Liver (tissue), 3 donors: ENCODE measurements at regions not wholly inside any gene's neighbourhood (a gene's known extent, or its start where the extent isn't known, plus 50 kb on each side); places are given as distances from the start of the nearest gene placed in this dataset.

Experiments used
- EGR1 ChIP-seq, 2 donors: IDR thresholded peaks; 2 replicates each; pipeline ENCODE4 v1.6.1; 2016 to 2018; ENCODE audit warnings: antibody characterized with exemption in 2 of 2, low read depth in 2 of 2
- FOXA1 ChIP-seq: IDR thresholded peaks from 2 replicates; pipeline ENCODE4 v1.6.1; 2016; ENCODE audit warnings: antibody characterized with exemption
- JUND ChIP-seq, 2 donors: IDR thresholded peaks; 2 replicates each; pipeline ENCODE4 v1.6.1; 2016; ENCODE audit warnings: antibody characterized with exemption in 2 of 2
- NR2F2 ChIP-seq: IDR thresholded peaks from 2 replicates; pipeline ENCODE4 v1.6.1; 2016; ENCODE audit warnings: antibody characterized with exemption
- RAD21 ChIP-seq, 2 donors: IDR thresholded peaks; 2 replicates each; pipeline ENCODE4 v1.6.1; 2016; ENCODE audit warnings: antibody characterized with exemption in 2 of 2, mild to moderate bottlenecking in 2 of 2
- RXRA ChIP-seq, 2 donors: IDR thresholded peaks; 2 replicates each; pipeline ENCODE4 v1.6.1; 2017 to 2018; ENCODE audit warnings: antibody characterized with exemption in 2 of 2, mild to moderate bottlenecking in 1 of 2
- SP1 ChIP-seq: IDR thresholded peaks from 2 replicates; pipeline ENCODE4 v1.6.1; 2018; ENCODE audit warnings: antibody characterized with exemption, mild to moderate bottlenecking
- TAF1 ChIP-seq: conservative IDR thresholded peaks from 2 replicates; pipeline ENCODE4 v1.6.1; 2016; ENCODE audit warnings: antibody characterized with exemption, mild to moderate bottlenecking
- YY1 ChIP-seq: IDR thresholded peaks from 2 replicates; pipeline ENCODE4 v1.6.1; 2016; ENCODE audit warnings: antibody characterized with exemption, mild to moderate bottlenecking
- TF ChIP-seq, protein P1 (sequence below): fragments of 150-350 bp; IDR thresholded peaks from 2 replicates; pipeline ENCODE4 v1.5.1; 2017; ENCODE audit warnings: improper control_type of control experiment, low read depth, low read length; ENCODE audit not compliant: missing input control
- TF ChIP-seq, protein P2 (sequence below): IDR thresholded peaks from 2 replicates; pipeline ENCODE4 v1.6.1; 2016; ENCODE audit warnings: antibody characterized with exemption, mild to moderate bottlenecking
- TF ChIP-seq, protein P3 (sequence below): IDR thresholded peaks from 2 replicates; pipeline ENCODE4 v1.6.1; 2016; ENCODE audit warnings: antibody characterized with exemption
- TF ChIP-seq, protein P4 (sequence below): IDR thresholded peaks from 2 replicates; pipeline ENCODE4 v1.6.1; 2016; ENCODE audit warnings: antibody characterized with exemption
- donor health status: healthy.
- donor health status: healthy.

DNA sequence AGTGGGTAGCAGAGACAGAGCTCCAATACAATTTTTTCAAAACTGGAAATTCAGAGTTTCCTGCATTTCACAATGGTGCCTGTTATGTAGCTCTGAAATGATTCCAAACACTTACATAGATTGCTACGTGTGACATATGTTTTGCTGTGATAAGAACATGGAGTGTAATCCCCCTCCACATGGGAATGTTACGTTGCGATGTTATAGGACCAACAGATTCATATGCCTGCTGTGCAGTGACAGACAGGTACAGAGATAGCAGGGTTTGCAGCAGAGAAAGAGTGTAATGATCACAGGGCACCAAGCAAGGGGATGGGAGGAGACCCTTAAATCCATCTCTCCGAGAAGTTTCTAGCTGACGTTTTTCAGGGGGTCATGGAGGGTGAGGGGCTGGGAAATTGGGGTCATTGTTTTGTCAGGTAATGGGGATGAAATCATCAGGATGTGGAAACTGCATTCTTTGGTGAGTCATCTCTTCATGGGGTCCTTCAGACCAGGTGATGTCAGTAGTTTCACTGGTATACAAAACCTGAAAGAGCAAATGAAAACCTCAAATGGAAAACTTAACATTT is 76.6 kb upstream of the OSBPL8 start:
- TF ChIP-seq, protein P1, sequence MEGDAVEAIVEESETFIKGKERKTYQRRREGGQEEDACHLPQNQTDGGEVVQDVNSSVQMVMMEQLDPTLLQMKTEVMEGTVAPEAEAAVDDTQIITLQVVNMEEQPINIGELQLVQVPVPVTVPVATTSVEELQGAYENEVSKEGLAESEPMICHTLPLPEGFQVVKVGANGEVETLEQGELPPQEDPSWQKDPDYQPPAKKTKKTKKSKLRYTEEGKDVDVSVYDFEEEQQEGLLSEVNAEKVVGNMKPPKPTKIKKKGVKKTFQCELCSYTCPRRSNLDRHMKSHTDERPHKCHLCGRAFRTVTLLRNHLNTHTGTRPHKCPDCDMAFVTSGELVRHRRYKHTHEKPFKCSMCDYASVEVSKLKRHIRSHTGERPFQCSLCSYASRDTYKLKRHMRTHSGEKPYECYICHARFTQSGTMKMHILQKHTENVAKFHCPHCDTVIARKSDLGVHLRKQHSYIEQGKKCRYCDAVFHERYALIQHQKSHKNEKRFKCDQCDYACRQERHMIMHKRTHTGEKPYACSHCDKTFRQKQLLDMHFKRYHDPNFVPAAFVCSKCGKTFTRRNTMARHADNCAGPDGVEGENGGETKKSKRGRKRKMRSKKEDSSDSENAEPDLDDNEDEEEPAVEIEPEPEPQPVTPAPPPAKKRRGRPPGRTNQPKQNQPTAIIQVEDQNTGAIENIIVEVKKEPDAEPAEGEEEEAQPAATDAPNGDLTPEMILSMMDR = no peak
- TF ChIP-seq FOXA1 = no peak
- TF ChIP-seq SP1 = no peak
- TF ChIP-seq YY1 = no peak
- TF ChIP-seq, protein P2, sequence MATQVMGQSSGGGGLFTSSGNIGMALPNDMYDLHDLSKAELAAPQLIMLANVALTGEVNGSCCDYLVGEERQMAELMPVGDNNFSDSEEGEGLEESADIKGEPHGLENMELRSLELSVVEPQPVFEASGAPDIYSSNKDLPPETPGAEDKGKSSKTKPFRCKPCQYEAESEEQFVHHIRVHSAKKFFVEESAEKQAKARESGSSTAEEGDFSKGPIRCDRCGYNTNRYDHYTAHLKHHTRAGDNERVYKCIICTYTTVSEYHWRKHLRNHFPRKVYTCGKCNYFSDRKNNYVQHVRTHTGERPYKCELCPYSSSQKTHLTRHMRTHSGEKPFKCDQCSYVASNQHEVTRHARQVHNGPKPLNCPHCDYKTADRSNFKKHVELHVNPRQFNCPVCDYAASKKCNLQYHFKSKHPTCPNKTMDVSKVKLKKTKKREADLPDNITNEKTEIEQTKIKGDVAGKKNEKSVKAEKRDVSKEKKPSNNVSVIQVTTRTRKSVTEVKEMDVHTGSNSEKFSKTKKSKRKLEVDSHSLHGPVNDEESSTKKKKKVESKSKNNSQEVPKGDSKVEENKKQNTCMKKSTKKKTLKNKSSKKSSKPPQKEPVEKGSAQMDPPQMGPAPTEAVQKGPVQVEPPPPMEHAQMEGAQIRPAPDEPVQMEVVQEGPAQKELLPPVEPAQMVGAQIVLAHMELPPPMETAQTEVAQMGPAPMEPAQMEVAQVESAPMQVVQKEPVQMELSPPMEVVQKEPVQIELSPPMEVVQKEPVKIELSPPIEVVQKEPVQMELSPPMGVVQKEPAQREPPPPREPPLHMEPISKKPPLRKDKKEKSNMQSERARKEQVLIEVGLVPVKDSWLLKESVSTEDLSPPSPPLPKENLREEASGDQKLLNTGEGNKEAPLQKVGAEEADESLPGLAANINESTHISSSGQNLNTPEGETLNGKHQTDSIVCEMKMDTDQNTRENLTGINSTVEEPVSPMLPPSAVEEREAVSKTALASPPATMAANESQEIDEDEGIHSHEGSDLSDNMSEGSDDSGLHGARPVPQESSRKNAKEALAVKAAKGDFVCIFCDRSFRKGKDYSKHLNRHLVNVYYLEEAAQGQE = no peak
- no peak for TF ChIP-seq RXRA (IDR thresholded peaks at IDR 0.05)
- TF ChIP-seq RAD21 (IDR thresholded peaks at IDR 0.05) = no peak
- TF ChIP-seq JUND (IDR thresholded peaks at IDR 0.05) = no peak
- TF ChIP-seq, protein P3, sequence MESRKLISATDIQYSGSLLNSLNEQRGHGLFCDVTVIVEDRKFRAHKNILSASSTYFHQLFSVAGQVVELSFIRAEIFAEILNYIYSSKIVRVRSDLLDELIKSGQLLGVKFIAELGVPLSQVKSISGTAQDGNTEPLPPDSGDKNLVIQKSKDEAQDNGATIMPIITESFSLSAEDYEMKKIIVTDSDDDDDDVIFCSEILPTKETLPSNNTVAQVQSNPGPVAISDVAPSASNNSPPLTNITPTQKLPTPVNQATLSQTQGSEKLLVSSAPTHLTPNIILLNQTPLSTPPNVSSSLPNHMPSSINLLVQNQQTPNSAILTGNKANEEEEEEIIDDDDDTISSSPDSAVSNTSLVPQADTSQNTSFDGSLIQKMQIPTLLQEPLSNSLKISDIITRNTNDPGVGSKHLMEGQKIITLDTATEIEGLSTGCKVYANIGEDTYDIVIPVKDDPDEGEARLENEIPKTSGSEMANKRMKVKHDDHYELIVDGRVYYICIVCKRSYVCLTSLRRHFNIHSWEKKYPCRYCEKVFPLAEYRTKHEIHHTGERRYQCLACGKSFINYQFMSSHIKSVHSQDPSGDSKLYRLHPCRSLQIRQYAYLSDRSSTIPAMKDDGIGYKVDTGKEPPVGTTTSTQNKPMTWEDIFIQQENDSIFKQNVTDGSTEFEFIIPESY = no peak
- TF ChIP-seq, protein P4, sequence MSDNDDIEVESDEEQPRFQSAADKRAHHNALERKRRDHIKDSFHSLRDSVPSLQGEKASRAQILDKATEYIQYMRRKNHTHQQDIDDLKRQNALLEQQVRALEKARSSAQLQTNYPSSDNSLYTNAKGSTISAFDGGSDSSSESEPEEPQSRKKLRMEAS = no peak
- no peak for TF ChIP-seq NR2F2
- no peak for TF ChIP-seq TAF1
- TF ChIP-seq EGR1 (IDR thresholded peaks at IDR 0.05; ENCODE audit: low read depth in 2 of 2) = no peak
